ENCODE measurements at regions not wholly inside any gene's neighbourhood (a gene's known extent, or its start where the extent isn't known, plus 50 kb on each side); places are given as distances from the start of the nearest gene placed in this dataset.
"Not testable (repeated sequence)": the region's sequence is repeated elsewhere in the genome, so short reads cannot be mapped to it uniquely, and the experiment has no call there.

GRCh38 chr7:101743241-101743994 is 74.0 kb upstream of the CUX1 start:
- peak; percentile 40 for DNase-seq (ENCODE audit: low read depth)

GRCh38 chr7:101743995-101744360 is 73.4 kb upstream of the CUX1 start:
- DNase-seq (ENCODE audit: low read depth): no peak

GRCh38 chr7:101744588-101744987 is 72.8 kb upstream of the CUX1 start:
- no peak for DNase-seq (ENCODE audit: low read depth)

GRCh38 chr7:101746314-101746713 is 71.1 kb upstream of the CUX1 start:
- no peak for DNase-seq (ENCODE audit: low read depth)

- DNase-seq (ENCODE audit: low read depth): no peak
These were observed 70.2 kb upstream of the CUX1 start for GRCh38 chr7:101747053-101747878.

DNA sequence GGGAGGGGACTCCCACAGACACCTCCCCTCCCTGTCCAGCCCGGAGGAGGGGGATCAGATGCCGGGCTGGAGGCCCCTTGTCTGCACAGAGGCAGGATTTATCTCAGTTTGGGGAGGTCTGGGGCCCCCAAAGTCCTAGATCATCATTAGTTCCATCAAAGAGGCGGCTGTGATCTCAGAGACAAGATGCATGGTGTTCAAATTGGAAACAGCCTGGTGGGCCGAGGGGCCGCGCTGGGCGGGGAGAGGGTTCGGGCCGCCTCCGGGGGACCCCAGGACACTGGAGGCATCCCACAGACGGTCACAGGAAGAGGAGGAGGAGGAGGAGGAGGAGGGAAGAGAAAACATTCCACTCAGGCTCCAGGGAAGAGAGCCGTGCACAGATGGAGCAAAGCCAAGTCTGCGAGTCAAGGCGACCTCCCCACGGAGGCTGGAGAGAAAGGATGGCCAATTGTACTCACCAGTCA is 69.5 kb upstream of the CUX1 start:
- no peak for DNase-seq (ENCODE audit: low read depth)

- no peak for DNase-seq (ENCODE audit: low read depth)
These were observed 67.5 kb upstream of the CUX1 start for GRCh38 chr7:101749891-101750290.

GRCh38 chr7:101753316-101753715 is 64.1 kb upstream of the CUX1 start:
- DNase-seq (ENCODE audit: low read depth): no peak

- DNase-seq (ENCODE audit: low read depth): peak; percentile 60
These were observed 62.8 kb upstream of the CUX1 start for GRCh38 chr7:101754424-101755159.

- DNase-seq (ENCODE audit: low read depth): no peak
These were observed 59.5 kb upstream of the CUX1 start for GRCh38 chr7:101757879-101758278.

DNA sequence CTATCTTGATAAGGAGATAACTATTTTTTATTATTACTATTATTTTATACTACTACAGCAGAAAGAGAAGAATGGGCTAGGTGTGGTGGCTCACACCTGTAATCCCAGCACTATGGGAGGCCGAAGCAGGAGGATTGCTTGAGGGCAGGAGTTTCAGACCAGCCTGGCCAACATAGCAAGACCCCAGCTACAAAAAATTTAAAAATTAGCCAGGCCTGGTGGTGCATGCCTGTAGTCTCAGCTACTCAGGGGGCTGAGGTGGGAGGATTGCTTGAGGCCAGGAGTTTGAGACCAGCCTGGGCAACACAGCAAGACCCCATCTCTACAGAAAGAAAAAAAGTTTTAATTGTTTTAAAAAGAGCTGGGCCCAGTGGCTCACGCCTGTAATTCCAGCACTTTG is 58.9 kb upstream of the CUX1 start:
- not testable (repeated sequence) for DNase-seq (ENCODE audit: low read depth)

DNA sequence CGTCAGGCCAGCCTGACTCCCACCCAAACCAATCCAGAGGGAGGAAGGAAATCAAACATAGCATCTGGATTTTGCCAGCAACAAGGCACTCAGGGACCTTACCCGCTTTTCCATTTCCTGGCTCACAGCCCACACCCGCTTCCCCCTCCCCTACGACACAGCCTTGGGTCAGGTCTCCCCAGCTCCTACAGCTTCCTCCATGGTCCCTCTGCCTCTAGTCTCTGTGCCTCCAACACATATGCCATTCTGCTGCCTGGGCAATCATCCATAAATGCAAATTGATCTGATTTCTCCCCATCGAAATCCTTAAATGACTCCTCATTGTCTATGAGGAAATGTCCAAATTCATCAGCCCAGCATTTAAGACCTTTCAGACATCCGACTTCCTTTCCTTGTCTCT is 53.2 kb upstream of the CUX1 start:
- no peak for DNase-seq (ENCODE audit: low read depth)

DNA sequence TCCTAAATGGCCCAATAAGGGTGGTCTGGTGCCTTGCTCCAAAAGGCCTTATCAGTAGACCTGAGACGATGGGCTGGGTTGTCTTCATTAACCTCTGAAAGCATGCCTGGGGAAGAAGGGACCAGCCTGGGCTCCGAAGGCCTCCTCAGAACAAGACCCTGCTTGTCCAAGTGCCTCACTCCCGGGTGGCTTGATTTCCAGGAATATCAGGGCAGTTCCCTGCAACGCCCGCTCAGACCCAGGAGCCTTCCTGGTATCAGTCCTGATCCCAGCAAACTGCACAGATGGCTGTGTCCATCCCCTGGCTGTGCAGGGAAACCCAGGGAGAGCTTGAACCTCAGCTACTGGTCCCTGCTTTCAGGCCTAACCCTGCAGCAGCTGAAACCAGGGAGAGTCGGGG is 49.9 kb upstream of the CUX1 start:
- no peak for DNase-seq (ENCODE audit: low read depth)
